Gastroesophageal sphincter (tissue), 2 donors: ENCODE measurements at regions not wholly inside any gene's neighbourhood (a gene's known extent, or its start where the extent isn't known, plus 50 kb on each side); places are given as distances from the start of the nearest gene placed in this dataset.

Source experiments
- POLR2A ChIP-seq, 2 donors: fragments of 450-650 bp; IDR thresholded peaks; one replicate each; pipeline ENCODE4 v1.6.1; 2017; ENCODE audit warnings: antibody characterized with exemption in 2 of 2, mild to moderate bottlenecking in 2 of 2, moderate library complexity in 1 of 2
- POLR2AphosphoS5 ChIP-seq: sonication (generic); formaldehyde crosslinking; IDR thresholded peaks from one replicate; pipeline ENCODE4 v1.6.1; 2017; ENCODE audit warnings: antibody characterized with exemption

DNA sequence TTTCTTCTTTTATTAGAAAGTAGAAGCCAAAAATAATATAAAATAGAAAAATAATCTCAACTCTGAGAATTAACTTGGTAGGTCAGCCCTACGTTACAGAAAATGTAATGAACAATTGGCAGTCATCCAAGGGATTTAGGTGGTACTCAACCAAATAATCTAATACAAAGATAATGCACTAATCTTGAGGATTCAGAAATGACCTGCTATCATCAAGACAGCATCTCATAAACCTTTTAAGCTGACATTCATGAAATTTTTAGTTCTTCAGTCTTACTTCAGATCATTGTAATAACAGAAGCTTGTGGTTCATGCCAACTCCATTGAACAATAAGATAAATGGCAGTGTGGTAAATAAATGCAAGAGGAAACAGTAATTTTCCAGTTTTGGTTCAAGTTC is 1058.0 kb downstream of the MAT2B start:
- TF ChIP-seq POLR2AphosphoS5: no peak
- TF ChIP-seq POLR2A (IDR thresholded peaks at IDR 0.05): no peak
